HG03280 (cell line): ENCODE measurements at regions not wholly inside any gene's neighbourhood (a gene's known extent, or its start where the extent isn't known, plus 50 kb on each side); places are given as distances from the start of the nearest gene placed in this dataset.

Source experiments
- ATAC-seq: cut with Tn5 transposase; IDR thresholded peaks from one replicate; pipeline ENCODE4 v1.9.1; 2021; ENCODE audit warnings: mild to moderate bottlenecking, moderate library complexity; ENCODE audit not compliant: unreplicated experiment

GRCh38 chr4:96509039-96509741, 669.3 kb downstream of the PDHA2 start:
- no peak for ATAC-seq

DNA sequence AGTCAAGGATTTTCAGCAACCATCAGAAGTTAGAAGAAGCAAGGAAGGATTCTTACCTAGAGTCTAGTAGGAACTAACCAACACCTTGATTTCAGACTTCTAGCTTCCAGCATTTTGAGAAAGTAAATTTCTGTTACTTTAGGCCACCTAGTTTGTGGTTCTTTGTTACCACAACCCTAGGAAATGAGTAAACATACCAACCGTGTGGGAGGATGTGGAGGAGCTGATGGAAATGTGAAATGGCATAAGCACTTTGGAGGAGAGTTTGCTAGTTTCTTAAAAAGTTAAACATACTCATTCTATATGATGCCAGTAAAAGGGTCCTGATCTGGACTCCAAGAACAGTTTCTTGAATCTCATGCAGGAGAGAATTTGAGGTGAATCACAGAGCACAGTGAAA, 679.4 kb downstream of the PDHA2 start:
- ATAC-seq = no peak

DNA sequence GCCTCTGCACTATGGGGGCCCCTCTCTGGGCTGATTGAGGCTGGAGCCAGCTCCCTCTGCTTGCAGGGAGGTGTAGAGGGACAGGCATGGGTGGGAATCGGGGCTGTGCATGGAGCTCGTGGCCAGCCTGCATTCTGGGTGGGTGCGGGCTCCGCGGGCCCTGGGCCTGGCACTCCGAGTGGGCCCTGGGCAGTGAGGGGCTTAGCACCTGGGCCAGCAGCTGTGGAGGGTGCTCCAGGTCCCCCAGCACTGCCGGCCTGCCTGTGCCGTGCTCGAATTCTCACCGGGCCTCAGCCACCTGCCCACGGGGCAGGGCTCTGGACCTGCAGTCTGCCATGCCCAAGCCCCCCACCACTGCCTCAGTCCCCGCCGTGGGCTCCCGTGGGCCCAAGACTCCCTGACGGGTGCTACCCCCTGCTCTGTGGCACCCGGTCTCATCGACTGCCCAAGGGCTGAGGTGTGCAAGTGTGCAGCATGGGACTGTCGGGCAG, 681.2 kb downstream of the PDHA2 start:
- ATAC-seq = no peak

GRCh38 chr4:96523611-96524010, 683.7 kb downstream of the PDHA2 start:
- no peak for ATAC-seq

DNA sequence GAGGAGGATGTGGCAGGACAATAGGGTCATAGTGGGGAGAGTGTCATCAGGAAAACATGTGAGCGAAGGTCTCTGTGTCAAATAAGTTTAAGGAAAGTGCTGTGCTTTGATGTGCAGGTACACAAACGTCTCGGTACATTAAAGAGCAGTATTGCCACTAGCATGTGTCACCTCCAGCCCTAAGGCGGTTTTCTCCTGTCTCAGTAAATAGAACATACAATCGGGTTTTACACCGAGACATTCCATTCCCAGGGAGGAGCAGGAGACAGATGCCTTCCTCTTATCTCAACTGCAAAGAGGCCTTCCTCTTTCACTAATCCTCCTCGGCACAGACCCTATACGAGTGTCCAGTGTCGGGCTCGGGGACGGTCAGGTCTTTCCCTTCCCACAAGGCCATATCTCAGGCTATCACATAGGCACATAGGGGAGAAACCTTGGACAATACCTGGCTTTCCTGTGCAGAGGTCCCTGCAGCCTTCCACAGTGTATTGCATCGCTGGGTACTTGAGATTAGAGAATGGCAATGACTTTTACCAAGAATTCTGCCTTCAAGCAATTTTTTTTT, 684.5 kb downstream of the PDHA2 start:
- ATAC-seq = no peak

DNA sequence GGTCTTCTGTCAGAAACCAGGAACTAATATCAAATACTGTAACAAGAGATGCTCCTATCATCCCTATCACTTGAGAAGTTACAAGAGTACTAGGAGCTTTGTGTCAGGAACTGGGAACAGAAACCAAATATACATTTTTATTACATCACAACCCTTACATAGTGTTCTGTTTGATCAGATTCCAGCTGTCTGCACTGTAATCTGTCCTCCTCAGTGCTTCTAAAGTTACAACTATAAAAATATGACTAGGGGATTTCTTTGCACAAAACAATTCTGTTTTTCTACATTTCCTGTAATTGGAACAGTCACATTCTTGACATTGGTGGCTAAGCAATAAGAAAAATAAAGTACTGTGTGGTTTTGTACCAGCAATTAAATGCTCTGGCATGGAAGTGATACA, 686.0 kb downstream of the PDHA2 start:
- no peak for ATAC-seq

DNA sequence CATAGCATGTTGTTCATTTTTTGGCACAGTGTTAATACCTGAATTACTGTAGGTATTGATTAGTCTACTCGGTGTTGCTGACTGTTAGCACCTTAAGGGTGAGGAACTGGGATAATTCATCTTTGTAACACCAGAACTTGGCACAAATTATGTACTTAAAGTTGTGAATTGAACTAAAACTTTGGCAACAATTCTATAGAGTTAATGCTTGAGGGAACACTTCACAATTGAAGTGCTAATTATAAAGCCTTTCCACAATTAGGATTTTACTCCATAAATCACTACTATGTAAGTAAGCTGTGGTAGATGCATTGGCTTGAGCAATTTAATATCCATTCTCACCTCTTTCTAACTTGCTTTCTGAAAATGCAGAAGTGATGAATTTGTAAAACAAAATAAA, 686.7 kb downstream of the PDHA2 start:
- no peak for ATAC-seq

- no peak for ATAC-seq
Measured at GRCh38 chr4:96531836-96532235, 691.9 kb downstream of the PDHA2 start.

DNA sequence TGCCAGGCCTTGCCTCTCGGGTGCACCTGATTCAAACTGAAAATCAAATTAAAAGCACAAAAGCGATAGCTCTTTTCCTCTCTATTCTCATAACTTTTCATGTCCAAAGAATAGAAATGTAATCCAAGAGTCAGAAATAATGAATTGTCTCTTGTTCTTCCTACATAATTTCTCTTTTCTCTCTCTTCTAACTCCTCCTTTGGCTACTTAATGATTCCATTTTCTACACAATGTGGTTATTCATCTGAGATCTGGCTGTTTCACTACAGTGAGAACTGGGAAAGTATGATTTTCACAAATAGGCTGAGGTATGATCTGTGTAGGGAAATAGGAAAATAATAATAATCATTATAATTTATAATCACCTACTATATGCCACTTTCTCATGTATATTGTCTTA, 703.5 kb downstream of the PDHA2 start:
- no peak for ATAC-seq

GRCh38 chr4:96558466-96558865, 718.6 kb downstream of the PDHA2 start:
- no peak for ATAC-seq

DNA sequence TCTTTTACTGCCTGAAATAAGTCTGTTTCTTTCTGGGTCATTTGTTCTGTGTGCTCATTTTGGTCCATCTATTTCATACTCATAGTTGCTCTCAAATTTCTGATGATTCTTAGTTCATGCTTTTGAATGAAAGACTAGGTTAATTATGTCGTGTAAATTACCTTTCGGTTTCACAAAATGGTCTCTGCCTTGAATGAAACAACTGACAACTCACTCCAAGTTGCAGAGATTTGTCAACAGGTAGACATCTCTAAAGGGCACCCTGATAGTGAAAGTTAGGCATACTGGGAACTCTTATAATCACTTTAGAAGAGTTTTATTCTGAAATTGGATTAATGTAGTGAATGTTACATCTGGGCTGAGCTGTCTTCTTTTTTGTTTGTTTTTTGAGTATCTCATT, 726.9 kb downstream of the PDHA2 start:
- ATAC-seq = no peak

- ATAC-seq = no peak
Measured at GRCh38 chr4:96585304-96585703, 745.4 kb downstream of the PDHA2 start.

- ATAC-seq = no peak
Measured at GRCh38 chr4:96593422-96593821, 753.5 kb downstream of the PDHA2 start.

DNA sequence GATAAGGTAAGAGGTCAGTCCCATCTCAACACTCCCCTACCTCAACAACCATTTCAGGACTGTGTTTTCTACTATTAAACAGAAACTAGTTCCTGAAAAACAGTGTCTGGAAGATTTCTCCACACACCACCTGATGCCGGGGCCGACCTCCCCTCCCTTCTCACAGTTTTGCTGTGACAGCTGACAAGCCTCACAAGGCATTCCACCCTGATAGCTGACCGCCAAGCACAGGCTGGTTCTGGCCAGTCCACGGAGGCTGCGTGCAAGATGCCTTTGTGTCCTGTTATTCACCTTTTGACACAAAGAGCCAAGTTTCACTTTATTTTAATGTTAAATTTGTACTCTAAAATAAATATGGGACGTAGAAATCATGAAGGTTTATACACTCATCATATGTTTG, 758.6 kb downstream of the PDHA2 start:
- no peak for ATAC-seq

DNA sequence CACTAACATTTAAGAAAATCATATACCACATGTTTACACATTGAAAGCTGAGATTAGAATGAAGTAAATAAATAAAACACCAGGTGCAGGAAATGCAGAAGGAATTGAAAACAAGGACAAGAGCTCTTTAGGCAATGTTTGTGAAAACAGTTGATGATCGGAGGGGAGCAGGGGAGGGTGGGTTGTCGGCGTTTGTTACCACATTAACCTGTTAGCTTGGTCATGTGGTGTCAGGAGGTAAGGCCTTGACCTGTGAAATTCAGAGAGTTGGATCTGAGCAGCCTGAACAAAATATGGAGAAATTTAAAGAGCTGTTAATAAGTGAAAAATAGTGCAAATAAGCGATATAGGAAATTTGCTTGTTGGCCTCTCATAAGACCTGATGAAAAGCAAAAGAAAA, 759.9 kb downstream of the PDHA2 start:
- ATAC-seq = no peak

GRCh38 chr4:96602661-96603060, 762.8 kb downstream of the PDHA2 start:
- ATAC-seq = no peak

- ATAC-seq = no peak
Measured at GRCh38 chr4:96603641-96604040, 763.7 kb downstream of the PDHA2 start.

DNA sequence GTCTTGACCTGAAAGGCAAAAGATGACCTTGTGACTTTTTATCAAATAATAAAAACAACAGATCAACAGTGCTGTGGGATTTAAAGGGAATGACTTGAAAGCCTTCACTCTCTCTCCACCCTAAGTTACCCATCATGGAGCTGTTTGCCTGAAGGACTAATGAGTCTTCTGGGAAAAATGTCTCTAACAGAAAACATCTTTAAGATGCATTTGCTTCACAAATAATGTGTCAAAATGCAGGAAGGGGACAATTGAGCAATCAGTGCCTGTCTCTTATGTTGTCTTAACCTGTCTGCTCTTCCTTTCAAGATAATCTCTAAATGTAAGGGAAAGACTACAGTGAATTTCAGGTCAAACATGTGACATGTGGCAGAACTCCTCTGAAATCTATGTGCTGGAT, 766.6 kb downstream of the PDHA2 start:
- no peak for ATAC-seq

- no peak for ATAC-seq
Measured at GRCh38 chr4:96626023-96626422, 786.1 kb downstream of the PDHA2 start.

- no peak for ATAC-seq
Measured at GRCh38 chr4:96630839-96631238, 790.9 kb downstream of the PDHA2 start.

DNA sequence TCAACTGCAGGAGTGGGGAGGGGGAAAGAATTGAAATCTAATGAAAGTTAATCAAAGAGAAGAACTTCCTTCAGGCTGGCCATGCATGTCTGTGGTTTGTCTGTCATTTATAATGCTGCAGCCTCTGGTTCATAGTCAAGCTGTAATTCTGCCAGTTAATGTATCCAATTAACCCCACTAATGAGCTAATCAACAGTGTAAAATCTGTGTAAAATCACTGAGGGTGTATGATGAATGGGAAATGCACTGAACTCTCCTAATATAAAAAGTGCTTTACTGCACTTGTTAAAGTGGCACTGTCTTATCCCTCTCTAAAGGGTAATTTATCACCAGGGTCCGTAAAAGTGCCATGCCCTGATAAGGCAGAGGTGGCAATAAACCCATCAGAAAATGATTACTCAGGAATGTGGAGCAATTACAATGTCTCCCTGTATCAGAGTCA, 798.1 kb downstream of the PDHA2 start:
- no peak for ATAC-seq

- ATAC-seq = no peak
Measured at GRCh38 chr4:96639932-96640331, 800.0 kb downstream of the PDHA2 start.

DNA sequence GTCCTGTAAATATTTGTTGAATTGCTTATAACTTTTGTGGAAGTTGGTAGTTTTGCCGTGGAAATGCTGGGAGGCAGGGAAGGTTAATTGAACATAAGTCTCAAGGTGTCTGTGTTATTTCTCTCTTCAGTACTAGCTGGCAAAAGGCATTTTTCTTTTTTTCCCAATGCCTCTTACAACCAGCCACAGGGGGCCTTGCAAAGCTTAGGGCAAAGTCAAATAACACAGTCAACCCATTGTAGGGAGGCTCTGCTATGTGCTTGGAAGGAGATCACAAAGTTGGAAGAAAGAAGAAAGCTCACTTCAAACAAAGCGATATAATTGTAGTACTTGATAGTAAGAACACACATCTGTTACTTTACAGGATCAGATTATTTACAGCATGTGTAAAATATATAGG, 802.6 kb downstream of the PDHA2 start:
- ATAC-seq = no peak
